ENCODE measurements at regions not wholly inside any gene's neighbourhood (a gene's known extent, or its start where the extent isn't known, plus 50 kb on each side); places are given as distances from the start of the nearest gene placed in this dataset.

- TF ChIP-seq CUX1 (IDR thresholded peaks at IDR 0.05; ENCODE audit: insufficient replicate concordance, low read depth, low read length) (no peak), GABPA (IDR thresholded peaks at IDR 0.05; ENCODE audit: low read depth) (no peak), NR2C1 (IDR thresholded peaks at IDR 0.05) (no peak)
Observed at GRCh38 chr6:33924681-33925080, 120.9 kb upstream of the MLN start (continued).

GRCh38 chr6:33923857-33924514 is 120.2 kb upstream of the MLN start:
- FAIRE-seq (no peak), ATAC-seq (no peak), DNase-seq (ENCODE audit: low read depth, low spot score) (no peak)
- no TSS peak for BruUV-seq (replicated peaks)
- Histone ChIP-seq H3K36me3 (ENCODE audit: control insufficient read depth in 2 of 2, insufficient read depth in 2 of 2, low read length in 1 of 2) (no peaks in the 10 kb centered on the region), H3K27ac (ENCODE audit: control insufficient read depth, insufficient read depth) (no peak overlapping the region), H3K9ac (ENCODE audit: control insufficient read depth, insufficient read depth, low read length) (no peak overlapping the region), H3K79me2 (ENCODE audit: control insufficient read depth, insufficient read depth, low read length) (no peaks in the 10 kb centered on the region), H3K9me3 (replicated peaks; ENCODE audit: control insufficient read depth, insufficient read depth, low read length) (no peaks in the 10 kb centered on the region), H3K4me2 (ENCODE audit: control insufficient read depth, insufficient read depth) (no peak overlapping the region), H3K4me1 (ENCODE audit: control insufficient read depth, insufficient read depth, low read length) (no peaks in the 10 kb centered on the region), H3K4me3 (no peak overlapping the region), H2AFZ (ENCODE audit: control insufficient read depth, low read depth, low read length) (no peak overlapping the region), H4K20me1 (ENCODE audit: control insufficient read depth, insufficient read depth) (no peaks in the 10 kb centered on the region), H3K27me3 (replicated peaks in 1 of 2; ENCODE audit: control insufficient read depth in 2 of 2, insufficient read depth in 2 of 2, low read length in 1 of 2) (no peaks in the 10 kb centered on the region; a peak in 1 of 4 replicates)
- TF ChIP-seq TCF7 (IDR thresholded peaks at IDR 0.05; ENCODE audit: borderline replicate concordance), result no peak
- no peak for TF ChIP-seq CBX5 (IDR thresholded peaks at IDR 0.05; ENCODE audit: low read depth)
- no peak for TF ChIP-seq ZBED1 (IDR thresholded peaks at IDR 0.05; ENCODE audit: borderline replicate concordance)
- TF ChIP-seq HDAC6 (IDR thresholded peaks at IDR 0.05; ENCODE audit: unreplicated experiment), result no peak
- no peak for TF ChIP-seq YY1 (IDR thresholded peaks at IDR 0.05; ENCODE audit: low read depth, low read length)
- no peak for TF ChIP-seq ZNF592 (IDR thresholded peaks at IDR 0.05)
- TF ChIP-seq TARDBP (IDR thresholded peaks at IDR 0.05; ENCODE audit: borderline replicate concordance), result no peak
- no peak for TF ChIP-seq NRF1 (conservative IDR thresholded peaks at IDR 0.05; ENCODE audit: low read depth, low read length)
- TF ChIP-seq ATF7 (IDR thresholded peaks at IDR 0.05; ENCODE audit: low read depth), result no peak
- RAD21 ChIA-PET (ENCODE audit: unreplicated experiment), result no interaction called here
- CTCF ChIA-PET, result interaction anchor here (1.9 kb wide), 1 partner anchor 316 kb away, joined by 3 read pairs; no protein-coding TSS in a partner anchor
- SMC1A ChIA-PET (ENCODE audit: uncharacterized antibody, unreplicated experiment), result no interaction called here
- intact Hi-C loops (cut with micrococcal nuclease; ENCODE audit: unreplicated experiment) (no loop called here), in situ Hi-C loops (cut with MboI) (no loop called here)
- POLR2A ChIA-PET, result no interaction called here
- WGBS (ENCODE audit: insufficient coverage, insufficient replicate concordance, low lambda C conversion rate, missing lambda C conversion rate), result 13% methylated on average over 9 of the region's 10 CpGs
